G401.6 (cell line): ENCODE measurements at regions not wholly inside any gene's neighbourhood (a gene's known extent, or its start where the extent isn't known, plus 50 kb on each side); places are given as distances from the start of the nearest gene placed in this dataset.
"Not testable (repeated sequence)": the region's sequence is repeated elsewhere in the genome, so short reads cannot be mapped to it uniquely, and the experiment has no call there.

Experiments used
- FAIRE-seq: peaks from 2 replicates; lab custom pipeline; 2012; peaks lifted over from hg19 to GRCh38; lab: Jason Lieb, UNC

GRCh38 chr18:30444544-30444943, 598.0 kb downstream of the DSC3 start:
- FAIRE-seq: no peak

GRCh38 chr18:30440351-30440750, 602.2 kb downstream of the DSC3 start:
- FAIRE-seq: no peak

DNA sequence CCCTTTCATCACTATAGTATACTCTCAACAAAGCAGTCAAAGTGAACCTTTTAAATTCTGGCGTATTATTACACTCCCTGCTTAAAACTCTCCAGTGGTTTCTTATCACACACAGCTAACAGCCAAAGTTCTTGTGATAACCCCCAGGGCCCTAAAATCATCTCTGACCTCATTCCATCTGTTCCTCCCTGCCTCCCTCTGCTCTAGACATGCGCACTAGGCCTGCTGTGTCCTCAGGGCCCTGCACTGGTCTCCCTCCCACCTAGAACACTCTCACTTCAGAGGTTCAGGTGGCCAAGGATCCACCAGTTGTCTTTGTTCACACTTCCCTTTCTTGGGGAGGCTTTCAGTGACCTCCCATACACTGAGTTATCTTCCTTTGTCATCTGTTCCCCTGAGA, 603.4 kb downstream of the DSC3 start:
- no peak for FAIRE-seq

GRCh38 chr18:30432349-30432748, 610.2 kb downstream of the DSC3 start:
- no peak for FAIRE-seq

- not testable (repeated sequence) for FAIRE-seq
These were observed 623.1 kb downstream of the DSC3 start for GRCh38 chr18:30419399-30419798.

GRCh38 chr18:30415903-30416302, 626.6 kb downstream of the DSC3 start:
- FAIRE-seq: no peak

DNA sequence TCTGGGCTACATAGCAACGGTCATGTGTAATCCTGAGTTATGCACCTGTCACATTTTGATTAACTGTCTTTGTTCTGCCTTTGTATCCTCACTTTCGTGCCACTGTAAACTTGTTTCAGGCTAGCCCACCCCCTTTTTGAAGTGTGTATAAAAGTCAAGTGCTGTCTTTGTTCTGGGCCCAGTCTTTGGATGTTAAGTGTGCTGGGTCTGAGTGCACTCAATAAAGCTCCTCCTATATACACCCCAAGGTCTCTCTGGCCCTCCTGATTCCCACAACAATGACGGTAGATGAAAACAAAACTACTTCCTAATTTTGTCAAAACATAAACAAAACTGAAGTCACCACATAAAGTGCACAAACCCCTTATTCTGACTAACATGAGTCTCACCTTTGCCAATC, 633.4 kb downstream of the DSC3 start:
- no peak for FAIRE-seq

DNA sequence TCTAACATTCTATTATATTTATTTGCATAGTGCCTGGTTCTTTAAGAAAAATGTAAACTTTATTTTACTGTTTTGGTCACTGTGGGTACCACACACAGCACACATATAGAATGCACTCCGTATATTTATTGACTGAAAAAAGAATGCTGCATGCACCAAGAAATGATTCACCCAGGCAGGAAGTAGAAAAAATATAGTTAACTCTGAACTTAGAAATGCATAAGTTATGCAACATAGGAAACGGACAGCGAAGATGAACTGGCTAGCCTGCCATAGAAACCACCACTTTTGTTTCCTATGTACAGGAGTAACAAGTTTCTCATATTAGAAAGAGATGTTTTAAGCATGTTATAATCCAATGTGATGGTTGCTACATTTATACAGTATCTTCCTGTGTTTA, 635.8 kb downstream of the DSC3 start:
- no peak for FAIRE-seq

DNA sequence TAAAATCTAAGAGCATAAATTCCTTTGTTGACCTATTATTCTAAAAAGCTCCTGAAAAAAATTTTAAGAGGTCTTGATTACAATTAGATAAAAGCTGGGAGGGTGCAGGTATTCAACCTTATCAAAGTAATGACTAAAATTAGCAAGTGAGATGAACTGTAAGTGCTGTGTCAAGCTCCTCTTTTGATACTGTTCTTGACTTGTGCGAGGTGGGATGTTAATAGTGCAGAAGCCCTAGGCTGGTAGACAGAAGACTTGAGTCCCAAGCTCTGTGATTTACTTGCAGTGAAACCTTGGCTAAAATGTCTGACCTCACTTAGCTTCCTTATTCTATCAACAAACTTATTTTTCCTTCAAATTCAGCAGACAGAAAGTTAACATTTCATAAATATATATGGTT, 637.5 kb downstream of the DSC3 start:
- FAIRE-seq: no peak

GRCh38 chr18:30404422-30404821, 638.1 kb downstream of the DSC3 start:
- FAIRE-seq: no peak

- no peak for FAIRE-seq
These were observed 639.3 kb downstream of the DSC3 start for GRCh38 chr18:30403278-30403677.

DNA sequence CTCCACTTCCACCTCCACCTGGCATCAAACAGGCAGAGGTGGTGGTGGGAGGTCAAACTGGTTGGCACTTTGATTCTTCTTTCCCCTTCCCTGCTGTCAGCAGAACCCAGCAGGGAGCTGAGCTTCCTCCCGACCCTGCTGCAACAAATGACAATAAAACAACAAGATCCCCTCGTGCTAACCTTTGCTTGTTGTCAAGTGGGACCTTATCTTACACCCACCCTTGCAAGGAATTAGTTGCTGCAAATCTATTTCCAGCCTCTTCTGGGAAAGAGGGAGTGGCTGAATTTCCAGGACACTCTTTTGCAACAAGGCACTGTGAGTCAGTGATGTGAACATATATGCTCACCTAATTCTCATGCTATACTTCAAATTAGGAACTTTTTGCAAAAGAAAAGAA, 655.1 kb downstream of the DSC3 start:
- FAIRE-seq: no peak

- no peak for FAIRE-seq
These were observed 655.9 kb downstream of the DSC3 start for GRCh38 chr18:30386624-30387023.

DNA sequence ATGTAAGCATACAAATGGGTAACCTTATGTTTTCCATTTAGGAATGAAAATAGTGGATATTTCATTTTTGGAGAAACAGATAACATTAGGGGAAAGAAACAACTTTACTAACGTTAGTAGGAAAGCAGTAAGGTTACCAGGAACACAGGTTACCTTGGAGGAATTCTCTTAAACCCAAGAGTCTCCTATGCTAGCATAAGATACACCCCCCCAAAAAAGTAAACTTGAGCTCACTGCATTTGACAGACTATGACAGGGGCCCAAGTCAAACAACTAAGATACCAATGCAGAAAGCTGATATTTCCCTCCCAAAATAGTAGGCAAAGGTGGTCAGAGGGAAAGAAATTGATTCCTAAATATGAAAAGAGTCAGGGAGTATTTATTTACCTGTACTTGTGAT, 656.9 kb downstream of the DSC3 start:
- no peak for FAIRE-seq

DNA sequence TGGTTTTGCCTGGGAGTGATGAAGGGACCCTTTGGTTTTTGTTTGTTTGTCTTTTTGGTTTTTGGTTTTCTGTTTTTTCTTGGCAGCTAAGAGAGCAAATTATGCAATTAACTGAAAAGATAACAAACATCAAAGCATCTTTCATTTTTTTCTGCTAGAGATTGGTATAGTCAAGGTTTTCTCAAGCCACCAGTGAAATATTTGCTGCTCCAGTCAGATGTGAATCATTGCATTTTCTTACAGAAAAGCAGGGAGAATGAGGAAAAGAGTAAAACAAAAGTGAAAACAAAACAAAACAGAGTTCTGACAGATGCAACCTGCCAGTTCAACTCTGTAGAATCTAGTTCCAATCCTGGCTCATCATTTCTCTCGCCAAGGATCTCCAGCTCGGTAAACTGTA, 660.7 kb downstream of the DSC3 start:
- FAIRE-seq: no peak

DNA sequence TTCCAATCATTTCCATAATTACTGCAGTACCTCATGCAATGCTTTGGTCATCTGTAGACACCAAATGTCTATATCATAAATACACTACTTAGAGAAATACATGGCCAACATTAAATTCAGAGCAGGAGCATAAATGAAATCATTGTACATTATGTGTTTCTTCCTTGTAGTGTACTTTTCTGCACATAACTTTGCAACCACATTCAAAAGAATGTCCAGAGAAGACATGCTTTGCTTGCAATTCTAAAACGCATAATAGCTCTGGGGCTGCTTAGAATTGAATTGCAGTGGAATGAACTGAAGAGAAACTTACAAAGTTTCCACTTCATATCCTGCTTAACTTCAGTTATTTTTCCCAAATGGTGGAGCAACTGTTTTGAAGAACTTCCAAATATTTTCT, 664.4 kb downstream of the DSC3 start:
- FAIRE-seq: no peak

DNA sequence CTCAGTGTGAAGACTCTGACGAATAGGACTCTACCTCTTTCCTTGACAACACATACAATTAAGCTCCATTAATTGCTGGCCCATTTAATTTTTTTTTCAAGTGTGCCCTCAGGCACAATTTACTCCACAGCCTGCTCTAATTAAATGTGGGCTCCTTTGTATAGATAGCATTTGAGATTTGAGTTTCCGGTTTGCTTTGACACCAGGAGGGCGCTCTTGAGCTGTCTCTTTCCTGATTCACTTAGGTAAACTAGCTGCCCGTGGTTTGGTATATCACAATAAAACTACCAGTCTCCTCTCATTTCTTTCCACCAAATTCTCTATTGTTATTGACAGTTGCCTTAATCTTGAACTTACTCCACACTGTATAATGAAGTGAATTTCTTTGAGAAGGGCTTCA, 666.0 kb downstream of the DSC3 start:
- FAIRE-seq: no peak

GRCh38 chr18:30361864-30362540, 680.5 kb downstream of the DSC3 start:
- FAIRE-seq: no peak

DNA sequence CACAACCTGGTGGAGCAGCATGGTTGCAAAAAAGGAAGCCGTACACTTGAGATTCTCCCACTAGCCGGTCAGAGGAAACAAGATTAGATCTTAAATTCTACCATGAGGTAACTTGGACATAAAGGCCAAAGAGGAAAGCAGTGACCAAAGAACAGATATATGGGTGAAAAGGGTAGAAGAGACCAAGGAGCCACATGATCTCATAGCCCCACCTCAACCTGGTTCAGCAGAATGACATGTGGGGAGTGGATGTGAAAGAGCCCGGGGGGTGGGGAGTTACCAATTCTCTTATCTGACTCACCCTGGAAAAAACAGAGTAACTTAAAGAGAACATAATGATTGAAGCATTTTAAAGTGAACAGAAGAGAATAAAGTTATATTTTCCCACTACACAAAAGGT, 683.0 kb downstream of the DSC3 start:
- no peak for FAIRE-seq

DNA sequence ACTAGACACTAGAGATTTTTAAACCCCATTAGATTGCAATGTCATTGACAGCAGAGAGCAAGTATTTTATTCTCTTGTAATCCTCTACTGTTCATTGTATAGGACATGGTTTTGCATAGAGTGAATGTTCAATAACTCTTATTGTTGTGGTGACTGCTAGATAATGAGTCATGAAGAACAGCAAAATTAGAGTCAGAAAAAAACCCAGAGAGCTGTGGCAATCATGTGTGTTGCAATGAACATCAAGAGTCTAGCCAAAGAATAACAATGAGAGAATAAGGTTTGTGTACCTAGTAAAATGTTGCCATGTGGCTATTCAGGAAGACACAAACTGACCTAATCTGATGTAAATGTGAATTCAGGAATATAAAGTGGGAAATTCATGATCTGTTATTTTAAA, 684.0 kb downstream of the DSC3 start:
- no peak for FAIRE-seq

GRCh38 chr18:30352551-30353168, 689.9 kb downstream of the DSC3 start:
- FAIRE-seq: no peak

DNA sequence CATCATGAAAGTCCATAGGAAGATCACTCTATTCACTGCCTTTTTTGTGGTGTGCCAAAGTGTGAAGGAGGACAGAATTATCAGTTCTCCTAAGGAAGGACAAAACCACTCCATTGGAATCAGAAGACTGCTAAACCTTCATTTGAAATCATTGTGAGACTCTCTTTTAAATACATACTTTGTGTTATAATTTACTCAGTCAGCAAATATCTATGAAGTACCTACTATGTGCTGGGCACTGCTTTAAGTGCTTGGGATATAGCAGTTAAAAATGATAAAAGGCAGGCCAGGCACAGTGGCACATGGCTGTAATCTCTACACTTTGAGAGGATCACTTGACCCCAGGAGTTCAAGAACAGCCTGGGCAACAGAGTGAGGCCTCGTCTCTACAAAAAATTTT, 692.3 kb downstream of the DSC3 start:
- FAIRE-seq: no peak

- no peak for FAIRE-seq
These were observed 699.5 kb downstream of the DSC3 start for GRCh38 chr18:30343090-30343489.

DNA sequence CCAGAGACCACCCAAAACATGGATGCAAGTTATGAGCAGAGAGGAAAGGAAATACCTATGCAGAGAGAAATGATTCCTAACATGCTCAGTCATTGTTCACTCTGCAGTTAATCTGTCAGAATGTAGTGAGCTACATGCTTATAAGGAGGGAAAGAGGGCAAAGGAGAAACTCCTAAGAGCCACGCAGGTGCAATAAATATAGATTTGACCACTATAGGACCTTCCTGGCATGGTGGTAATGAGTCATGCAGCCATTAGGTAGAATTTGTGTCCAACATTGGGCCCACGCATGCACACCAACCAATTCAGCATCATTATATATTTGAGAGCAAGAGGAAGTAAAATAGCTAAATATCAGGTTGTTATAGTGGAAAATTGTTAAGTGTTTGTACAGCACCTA, 699.9 kb downstream of the DSC3 start:
- no peak for FAIRE-seq

GRCh38 chr18:30334781-30335180, 707.8 kb downstream of the DSC3 start:
- no peak for FAIRE-seq
